LNCaP clone FGC (cell line): ENCODE measurements at regions not wholly inside any gene's neighbourhood (a gene's known extent, or its start where the extent isn't known, plus 50 kb on each side); places are given as distances from the start of the nearest gene placed in this dataset.
A peak's percentile ranks its signal among the peaks of the same experiment; 100 is the strongest.

Source experiments
- DNase-seq: peaks from one replicate; pipeline ENCODE4 v3.0.0-alpha.2; 2011; ENCODE audit warnings: low read depth
- H3K4me3 ChIP-seq: 2 replicates; pipeline ENCODE4 v1.5.1; 2011; ENCODE audit warnings: mild to moderate bottlenecking, low read depth, low read length, control low read depth
- CTCF ChIP-seq: IDR thresholded peaks from 2 replicates; pipeline ENCODE4 v1.5.1; 2012; ENCODE audit warnings: mild to moderate bottlenecking; ENCODE audit not compliant: control insufficient read depth, insufficient read depth; ENCODE audit errors: extremely low read depth

DNA sequence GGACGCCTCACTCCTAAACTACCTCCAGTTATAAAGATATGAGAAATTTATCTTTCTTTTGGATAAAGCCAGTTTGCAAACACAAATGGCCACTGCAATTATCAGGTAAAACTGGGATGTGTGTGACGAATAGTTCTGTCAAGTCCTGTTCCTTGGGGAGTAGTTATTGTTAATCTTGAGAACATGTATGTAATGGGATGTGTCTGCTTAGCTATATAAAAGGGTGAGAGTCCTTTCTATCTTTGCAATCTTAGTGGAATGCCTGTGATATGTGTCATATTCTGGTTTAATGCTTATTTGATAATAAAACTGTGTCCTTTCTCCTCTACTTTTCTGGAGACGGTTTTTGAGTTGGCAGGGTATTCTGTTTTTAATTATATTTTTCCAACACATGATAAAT is 56.1 kb upstream of the PKP2 start:
- TF ChIP-seq CTCF: no peak
- no peak for DNase-seq
- no peak overlapping the region for H3K4me3 ChIP-seq

- no peak for TF ChIP-seq CTCF
- no peak overlapping the region for H3K4me3 ChIP-seq
- no peak for DNase-seq
Observed at GRCh38 chr12:32949815-32950214, 53.2 kb upstream of the PKP2 start.

GRCh38 chr12:32947206-32948067 is 50.9 kb upstream of the PKP2 start:
- TF ChIP-seq CTCF: peak; percentile 62
- peak; percentile 23 for DNase-seq
- H3K4me3 ChIP-seq: no peak overlapping the region

GRCh38 chr12:32946504-32947131 is 50.0 kb upstream of the PKP2 start:
- no peak for DNase-seq
- no peak for TF ChIP-seq CTCF
- H3K4me3 ChIP-seq: no peak overlapping the region
